ENCODE measurements at regions not wholly inside any gene's neighbourhood (a gene's known extent, or its start where the extent isn't known, plus 50 kb on each side); places are given as distances from the start of the nearest gene placed in this dataset.

DNA sequence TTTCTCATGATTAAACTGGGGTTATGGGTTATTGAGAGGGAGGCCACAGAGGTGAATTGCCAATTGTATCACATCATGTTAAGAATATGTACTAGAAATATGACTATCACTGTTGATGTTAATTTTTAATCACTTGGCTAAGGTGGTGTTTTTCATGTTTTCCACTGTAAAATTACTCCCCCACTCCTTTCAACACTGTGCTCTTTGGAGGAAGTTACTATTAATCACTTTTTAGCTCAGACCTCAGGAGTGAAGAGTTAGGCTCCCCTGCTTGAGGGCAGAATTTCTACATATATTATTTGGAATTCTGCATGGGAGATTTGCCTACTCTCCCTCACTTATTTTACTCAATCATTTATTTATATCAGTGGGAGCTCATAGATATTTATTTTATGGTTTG is 76.0 kb upstream of the OSR1 start:
- no peak for DNase-seq (ENCODE audit: low read depth)

DNA sequence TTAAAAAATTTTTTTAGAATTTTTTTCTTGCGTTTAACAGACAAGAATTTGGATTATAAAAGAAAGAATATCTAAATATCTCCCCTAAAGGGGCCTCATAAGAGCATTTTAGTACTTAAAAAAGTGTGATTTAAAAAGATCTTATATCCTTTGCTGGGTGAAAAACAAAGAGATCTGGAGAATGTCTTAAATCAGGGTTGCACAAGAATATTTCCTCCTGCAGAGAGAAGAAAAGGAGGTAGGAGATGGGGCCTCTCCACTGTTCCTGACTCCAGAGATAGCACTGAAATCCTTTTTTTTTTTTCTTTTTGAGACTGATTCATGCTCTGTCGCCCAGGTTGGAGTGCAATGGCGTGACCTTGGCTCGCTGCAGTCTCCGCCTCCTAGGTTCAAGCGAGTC is 68.5 kb upstream of the OSR1 start:
- no peak for DNase-seq (ENCODE audit: low read depth)

DNA sequence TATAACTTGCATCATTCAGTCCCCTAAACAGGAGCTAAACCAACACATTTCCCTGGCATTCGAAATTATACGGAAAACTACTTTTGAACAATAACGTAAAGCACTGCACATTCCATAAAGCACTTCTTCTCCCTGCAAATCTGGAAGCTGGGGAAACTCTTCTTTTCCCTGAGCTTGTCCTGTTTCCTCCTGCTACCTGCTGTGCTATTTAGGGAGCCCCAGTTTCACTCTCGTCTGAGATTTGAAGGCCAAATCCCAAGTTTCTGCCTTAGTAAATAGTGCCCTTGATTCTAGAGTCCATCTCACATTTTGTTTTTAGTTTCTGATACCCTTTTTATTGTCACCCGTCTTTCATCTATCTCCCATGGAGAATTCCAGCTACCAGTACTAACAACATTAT is 67.7 kb upstream of the OSR1 start:
- DNase-seq (ENCODE audit: low read depth) = no peak

DNA sequence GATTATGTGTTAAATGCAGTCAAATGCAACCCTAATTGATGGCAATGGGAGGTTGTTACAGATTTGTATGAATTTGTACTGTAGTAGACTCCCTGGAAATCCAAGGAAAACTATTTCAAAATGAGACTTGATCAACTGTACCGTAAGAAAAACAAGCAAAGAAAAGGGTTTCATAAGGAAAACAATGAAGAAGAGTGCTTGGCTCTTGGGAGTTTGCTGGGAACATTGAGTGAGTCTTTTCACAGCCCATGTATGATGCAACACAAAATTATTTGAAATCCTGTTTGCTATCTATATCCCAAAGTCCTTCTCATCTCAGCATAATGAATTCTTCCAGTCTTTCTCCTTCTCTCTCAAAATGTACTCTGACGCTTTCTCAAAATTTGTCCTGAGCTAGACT is 67.0 kb upstream of the OSR1 start:
- DNase-seq (ENCODE audit: low read depth) = no peak

DNA sequence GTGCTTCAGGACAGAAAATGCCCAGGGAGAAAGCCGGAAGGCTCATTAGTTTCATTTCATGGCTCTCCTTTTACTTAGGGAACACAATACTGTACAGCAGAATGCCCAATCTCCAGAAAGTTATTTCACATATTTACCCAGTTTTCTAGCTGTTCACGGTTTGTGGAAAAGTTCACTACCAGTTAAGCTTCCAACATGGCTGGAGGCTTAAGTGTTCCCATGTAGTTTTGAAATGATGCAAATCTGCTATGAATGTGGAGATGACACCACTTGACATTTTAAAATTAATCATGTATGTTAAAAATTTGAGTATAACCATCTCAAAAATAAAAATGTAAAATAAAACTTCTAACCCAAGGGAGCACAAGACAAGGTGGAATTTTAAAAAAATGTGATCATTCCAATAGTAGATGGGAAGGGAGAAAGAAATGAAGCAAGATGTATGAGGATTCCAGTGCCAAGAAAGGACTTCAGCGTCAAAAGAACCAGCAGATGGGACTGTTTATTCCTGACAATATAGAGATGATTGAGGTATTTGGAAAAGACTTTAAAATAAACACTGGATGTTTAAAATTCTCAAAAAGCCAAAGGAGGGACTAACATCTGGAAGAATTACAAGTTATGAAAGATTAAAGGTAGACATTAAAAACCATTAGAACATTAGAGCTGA is 60.9 kb upstream of the OSR1 start:
- no peak for DNase-seq (ENCODE audit: low read depth)

DNA sequence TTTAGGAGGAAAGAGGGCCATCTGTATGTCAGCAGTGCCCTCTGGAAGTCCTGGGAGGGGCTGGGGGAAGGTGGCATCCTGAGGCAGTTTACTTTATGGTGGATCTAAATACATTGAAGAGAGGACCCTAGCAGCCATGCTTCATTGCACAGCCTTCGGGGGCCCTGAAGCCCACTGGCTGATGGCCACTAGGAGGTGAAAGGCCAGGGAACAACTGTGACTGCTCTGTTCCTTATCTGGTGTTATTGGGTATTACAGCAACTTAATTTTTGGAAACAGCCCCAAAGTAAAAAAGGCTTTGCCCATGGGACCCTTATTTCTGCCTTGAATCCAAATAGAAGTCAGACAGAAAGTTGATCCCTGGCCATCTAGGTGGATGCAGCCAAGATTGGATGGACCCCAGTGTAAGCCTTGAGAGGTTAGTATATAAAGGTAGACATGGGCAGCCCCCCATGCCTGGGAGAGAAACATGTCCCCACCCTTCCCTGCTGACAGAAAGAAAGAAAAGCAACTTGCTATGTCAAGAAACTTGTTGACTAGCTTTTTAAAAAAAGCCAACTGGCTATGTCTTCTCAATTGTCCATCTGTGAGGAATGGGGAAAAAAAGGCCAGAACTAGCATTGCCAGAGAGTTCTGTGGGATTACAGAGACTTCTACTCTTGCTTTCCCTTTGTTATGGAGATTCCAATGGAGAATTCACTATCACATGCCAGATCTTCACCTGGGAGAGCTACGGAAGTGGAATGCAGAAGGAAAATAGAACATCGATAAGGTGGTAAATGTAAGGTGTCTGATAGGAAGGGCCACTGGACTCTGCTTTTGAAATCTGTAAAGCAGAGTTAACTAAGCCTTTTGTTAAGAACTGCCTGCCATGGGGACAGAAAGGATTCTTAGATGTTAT is 58.6 kb upstream of the OSR1 start:
- DNase-seq (ENCODE audit: low read depth) = no peak

DNA sequence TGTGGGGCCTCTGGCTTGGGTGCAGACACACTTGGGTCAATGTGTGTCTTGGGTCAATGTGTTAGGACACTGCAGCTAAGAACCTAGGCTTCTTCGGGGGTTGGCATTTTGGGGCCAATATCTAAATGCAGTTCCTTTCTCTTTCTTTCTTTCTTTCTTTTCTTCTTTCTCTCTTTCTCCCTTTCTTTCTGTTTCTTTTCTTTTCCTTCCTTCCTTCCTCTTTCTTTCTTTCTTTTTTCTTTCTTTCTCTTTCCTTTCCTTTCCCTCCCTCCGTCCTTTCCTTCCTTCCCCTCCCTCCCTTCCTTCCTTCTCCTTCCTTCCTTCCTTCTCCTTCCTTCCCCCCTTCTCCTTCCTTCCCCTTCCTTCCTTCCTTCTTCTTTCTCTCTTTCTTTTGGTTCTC is 57.7 kb upstream of the OSR1 start:
- no peak for DNase-seq (ENCODE audit: low read depth)

DNA sequence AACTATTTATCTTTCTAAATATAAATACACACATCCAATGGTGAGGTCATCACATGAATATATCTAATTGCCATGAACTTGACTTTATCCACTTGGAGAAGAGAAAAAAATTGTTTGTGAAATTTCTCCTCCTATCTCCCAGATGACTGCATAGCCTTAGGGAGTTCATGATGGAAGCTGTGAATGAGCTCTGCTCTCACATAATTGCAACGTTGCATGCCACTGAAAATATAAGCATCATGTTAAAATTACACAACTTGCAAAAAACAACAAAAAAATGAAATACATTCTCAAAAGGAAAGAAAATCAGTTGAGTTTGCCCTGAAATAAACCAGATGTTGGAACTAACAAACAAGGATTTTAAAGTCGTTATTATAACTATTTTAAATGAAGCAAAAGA is 50.6 kb upstream of the OSR1 start:
- peak; percentile 27 for DNase-seq (ENCODE audit: low read depth)

DNA sequence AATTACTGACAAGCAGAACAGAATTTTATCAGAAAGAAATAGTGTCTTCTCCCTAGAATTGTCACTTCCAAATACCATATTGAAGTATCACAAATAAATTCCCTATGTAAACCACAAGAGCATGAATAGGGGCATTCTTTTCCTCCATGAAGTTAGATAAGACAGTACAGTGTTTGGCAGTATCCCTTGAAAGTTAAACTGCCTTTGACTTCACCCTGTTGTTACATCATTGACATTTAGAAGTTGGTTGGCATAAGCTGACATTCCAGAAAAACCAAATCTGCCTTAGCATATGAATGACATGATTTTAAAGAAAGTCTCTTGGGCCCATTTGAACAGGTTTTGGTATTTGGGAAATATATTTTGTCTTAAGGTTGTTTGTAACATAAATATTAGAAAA is 50.2 kb upstream of the OSR1 start:
- no peak for DNase-seq (ENCODE audit: low read depth)
